Rectal smooth muscle tissue (tissue), 1 donor: ENCODE measurements at regions not wholly inside any gene's neighbourhood (a gene's known extent, or its start where the extent isn't known, plus 50 kb on each side); places are given as distances from the start of the nearest gene placed in this dataset.
"Not testable (repeated sequence)": the region's sequence is repeated elsewhere in the genome, so short reads cannot be mapped to it uniquely, and the experiment has no call there.

ENCODE experiments used
- H3K27ac ChIP-seq: one replicate; pipeline ENCODE4 v1.7.0; 2013; ENCODE audit warnings: low read depth, low read length, inconsistent platforms
- H3K27me3 ChIP-seq: one replicate; pipeline ENCODE4 v1.7.0; 2013; ENCODE audit warnings: low read length; ENCODE audit not compliant: control insufficient read depth, insufficient read depth
- H3K36me3 ChIP-seq: one replicate; pipeline ENCODE4 v1.7.0; 2013; ENCODE audit warnings: low read length; ENCODE audit not compliant: control insufficient read depth, insufficient read depth
- H3K4me1 ChIP-seq: one replicate; pipeline ENCODE4 v1.7.0; 2013; ENCODE audit warnings: low read length; ENCODE audit not compliant: control insufficient read depth, insufficient read depth
- H3K4me3 ChIP-seq: one replicate; pipeline ENCODE4 v1.7.0; 2013; ENCODE audit warnings: low read length
- H3K9ac ChIP-seq: one replicate; pipeline ENCODE4 v1.7.0; 2013; ENCODE audit warnings: low read length

- no peak overlapping the region for H3K27ac ChIP-seq
- no peaks in the 10 kb centered on the region for H3K36me3 ChIP-seq
- H3K27me3 ChIP-seq = no peaks in the 10 kb centered on the region
- no peak overlapping the region for H3K4me3 ChIP-seq
- H3K9ac ChIP-seq = no peak overlapping the region
- H3K4me1 ChIP-seq = no peaks in the 10 kb centered on the region
Measured at GRCh38 chrX:115957862-115958490, 212.6 kb upstream of the AGTR2 start.

DNA sequence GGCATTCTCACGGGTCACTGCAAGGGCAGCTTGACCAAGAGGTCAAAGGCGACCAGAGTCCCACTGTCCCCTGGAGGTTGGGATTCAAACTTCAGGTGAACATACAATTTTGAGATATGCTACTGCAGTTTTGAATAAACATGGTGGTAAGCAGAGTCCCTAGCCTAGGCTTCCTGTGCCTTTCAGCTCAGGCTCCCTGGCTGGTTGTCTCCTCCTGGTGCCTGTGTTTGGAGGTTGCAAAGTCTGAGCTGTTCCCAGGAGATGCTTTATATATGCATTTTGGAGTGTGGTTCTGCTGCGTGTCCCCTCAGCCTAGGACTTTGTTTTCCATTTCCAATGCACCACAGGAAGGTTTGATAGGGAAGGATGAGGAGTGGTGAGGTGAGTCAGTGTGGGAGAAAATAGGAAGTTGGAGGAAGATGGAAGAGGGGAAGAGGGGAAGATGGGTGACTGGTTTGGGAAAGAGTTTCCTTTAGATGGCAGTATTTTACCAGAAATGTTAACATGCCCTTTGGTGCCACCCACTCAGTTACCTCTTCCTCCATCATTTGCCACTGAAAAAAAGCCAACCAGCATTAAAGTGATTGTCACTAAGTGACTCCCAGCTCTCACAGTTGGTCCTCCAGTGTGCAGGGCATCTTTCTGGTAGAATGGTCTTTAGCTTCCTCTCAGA, 211.7 kb upstream of the AGTR2 start:
- no peak overlapping the region for H3K27ac ChIP-seq
- H3K36me3 ChIP-seq = no peaks in the 10 kb centered on the region
- no peak overlapping the region for H3K9ac ChIP-seq
- no peaks in the 10 kb centered on the region for H3K27me3 ChIP-seq
- H3K4me3 ChIP-seq = no peak overlapping the region
- no peaks in the 10 kb centered on the region for H3K4me1 ChIP-seq

GRCh38 chrX:115960440-115961084, 210.0 kb upstream of the AGTR2 start:
- Histone ChIP-seq H3K27me3 (no peaks in the 10 kb centered on the region), H3K4me3 (no peak overlapping the region), H3K4me1 (no peaks in the 10 kb centered on the region), H3K36me3 (no peaks in the 10 kb centered on the region), H3K9ac (no peak overlapping the region), H3K27ac (no peak overlapping the region)

- peak overlapping the region; percentile 78 for H3K27ac ChIP-seq
- H3K36me3 ChIP-seq = no peaks in the 10 kb centered on the region
- H3K27me3 ChIP-seq = peaks cover 6% of the 10 kb centered on the region
- H3K4me1 ChIP-seq = no peaks in the 10 kb centered on the region
- H3K4me3 ChIP-seq = peak overlapping the region; percentile 30
- H3K9ac ChIP-seq = no peak overlapping the region
Measured at GRCh38 chrX:115966920-115967319, 203.6 kb upstream of the AGTR2 start.

GRCh38 chrX:115968436-115969252, 201.9 kb upstream of the AGTR2 start:
- Histone ChIP-seq H3K4me3 (peak overlapping the region; percentile 77), H3K4me1 (peaks cover 7% of the 10 kb centered on the region), H3K36me3 (no peaks in the 10 kb centered on the region), H3K27ac (peak overlapping the region; percentile 78), H3K9ac (peak overlapping the region; percentile 32), H3K27me3 (peaks cover 6% of the 10 kb centered on the region)

- Histone ChIP-seq H3K27ac (no peak overlapping the region), H3K4me1 (peaks cover 7% of the 10 kb centered on the region), H3K9ac (no peak overlapping the region), H3K27me3 (peaks cover 6% of the 10 kb centered on the region), H3K4me3 (no peak overlapping the region), H3K36me3 (no peaks in the 10 kb centered on the region)
Measured at GRCh38 chrX:115970718-115971117, 199.8 kb upstream of the AGTR2 start.

DNA sequence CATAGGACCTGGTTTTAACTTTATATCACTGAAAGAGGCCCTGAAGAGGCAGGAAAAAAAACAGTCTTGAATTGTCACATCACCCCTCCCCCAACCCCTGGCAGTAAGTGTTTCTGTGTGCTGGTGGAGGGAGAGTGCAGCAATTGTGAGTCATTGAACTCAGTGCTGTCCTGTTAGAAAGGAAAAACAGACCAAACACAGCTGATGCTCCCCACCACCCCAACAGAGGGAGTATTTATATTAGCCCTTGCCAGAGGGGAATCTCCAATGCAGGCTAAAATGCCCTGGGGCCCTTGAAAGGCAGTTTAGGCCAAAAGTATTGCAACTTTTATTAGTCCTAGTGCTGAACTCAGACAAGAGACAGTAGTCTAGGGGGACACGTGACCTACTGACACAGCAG, 197.8 kb upstream of the AGTR2 start:
- Histone ChIP-seq H3K4me1 (peaks cover 7% of the 10 kb centered on the region), H3K9ac (no peak overlapping the region), H3K27ac (no peak overlapping the region), H3K4me3 (no peak overlapping the region), H3K27me3 (peaks cover 2% of the 10 kb centered on the region), H3K36me3 (no peaks in the 10 kb centered on the region)

DNA sequence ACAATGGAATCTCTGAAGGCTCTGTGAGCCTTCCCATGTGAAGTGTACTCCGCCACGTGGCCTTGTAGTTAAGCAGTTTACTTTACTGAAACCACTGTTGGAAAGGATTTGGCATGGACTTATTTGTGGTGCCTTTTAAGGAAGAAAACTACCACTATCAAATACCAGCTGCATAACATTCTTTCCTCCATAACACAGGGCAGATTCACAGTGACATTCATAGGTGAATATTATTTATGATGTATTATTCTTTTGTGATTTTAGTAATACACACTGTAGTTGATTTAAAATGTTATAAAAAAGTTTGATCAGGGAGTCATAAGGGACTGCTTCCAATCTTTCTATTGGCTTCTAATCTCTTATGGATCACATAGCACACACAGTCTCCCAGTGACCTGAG, 192.5 kb upstream of the AGTR2 start:
- H3K36me3 ChIP-seq = no peaks in the 10 kb centered on the region
- peak overlapping the region; percentile 29 for H3K27ac ChIP-seq
- no peak overlapping the region for H3K9ac ChIP-seq
- H3K4me1 ChIP-seq = peaks cover 3% of the 10 kb centered on the region
- H3K27me3 ChIP-seq = no peaks in the 10 kb centered on the region
- H3K4me3 ChIP-seq = no peak overlapping the region

DNA sequence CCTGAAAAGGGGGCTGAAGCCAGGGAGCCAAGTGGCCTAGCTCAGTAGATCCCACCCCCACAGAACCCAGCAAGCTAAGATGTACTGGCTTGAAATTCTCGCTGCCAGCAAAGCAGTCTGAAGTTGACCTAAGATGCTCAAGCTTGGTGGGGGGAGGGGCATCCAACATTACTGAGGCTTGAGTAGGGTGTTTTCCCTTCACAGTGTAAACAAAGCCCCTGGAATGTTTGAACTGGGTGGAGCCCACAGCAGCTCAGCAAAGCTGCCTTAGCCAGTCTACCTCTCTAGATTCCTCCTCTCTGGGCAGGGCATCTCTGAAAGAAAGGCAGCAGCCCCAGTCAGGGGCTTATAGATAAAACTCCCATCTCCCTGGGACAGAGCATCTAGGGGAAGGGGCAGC, 187.4 kb upstream of the AGTR2 start:
- H3K4me1 ChIP-seq, H3K9ac ChIP-seq, H3K4me3 ChIP-seq, H3K27ac ChIP-seq, H3K36me3 ChIP-seq, H3K27me3 ChIP-seq: not testable (repeated sequence)

DNA sequence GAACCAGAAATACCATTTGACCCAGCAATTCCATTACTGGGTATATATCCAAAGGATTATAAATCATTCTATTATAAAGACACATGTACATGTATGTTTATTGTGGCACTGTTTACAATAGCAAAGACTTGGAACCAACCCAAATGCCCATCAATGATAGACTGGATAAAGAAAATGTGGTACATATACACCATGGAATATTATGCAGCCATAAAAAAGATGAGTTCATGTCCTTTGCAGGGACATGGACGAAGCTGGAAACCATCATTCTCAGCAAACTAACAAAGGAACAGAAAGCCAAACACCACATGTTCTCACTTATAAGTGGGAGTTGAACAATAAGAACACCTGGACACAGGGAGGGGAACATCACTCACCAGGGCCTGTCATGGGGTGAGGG, 183.1 kb upstream of the AGTR2 start:
- not testable (repeated sequence) for H3K4me3 ChIP-seq, H3K27ac ChIP-seq, H3K36me3 ChIP-seq, H3K9ac ChIP-seq, H3K27me3 ChIP-seq, H3K4me1 ChIP-seq

- no peak overlapping the region for H3K9ac ChIP-seq
- H3K4me1 ChIP-seq = no peaks in the 10 kb centered on the region
- H3K27me3 ChIP-seq = no peaks in the 10 kb centered on the region
- H3K27ac ChIP-seq = no peak overlapping the region
- no peak overlapping the region for H3K4me3 ChIP-seq
- no peaks in the 10 kb centered on the region for H3K36me3 ChIP-seq
Measured at GRCh38 chrX:115988825-115989224, 181.7 kb upstream of the AGTR2 start.

DNA sequence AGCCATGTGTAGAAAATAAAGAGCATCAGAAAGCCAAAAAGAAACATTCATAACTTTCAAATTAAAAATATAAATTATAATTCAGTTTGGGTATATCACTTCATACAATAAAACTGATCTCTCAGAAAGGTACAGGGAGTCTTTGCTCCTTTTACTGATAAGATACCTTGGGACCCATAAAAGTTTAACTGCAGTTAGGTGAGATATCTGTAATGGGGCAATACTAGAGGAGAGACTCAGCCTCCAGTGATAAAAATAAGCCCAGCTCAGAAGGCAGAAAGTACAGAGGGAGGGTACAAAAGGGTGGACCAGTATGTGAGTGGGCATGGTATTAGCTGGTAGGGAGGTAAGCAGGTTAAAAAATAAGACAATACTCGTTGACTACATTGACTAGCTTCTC, 180.9 kb upstream of the AGTR2 start:
- Histone ChIP-seq H3K9ac (no peak overlapping the region), H3K27ac (no peak overlapping the region), H3K36me3 (no peaks in the 10 kb centered on the region), H3K4me1 (no peaks in the 10 kb centered on the region), H3K4me3 (no peak overlapping the region), H3K27me3 (peaks cover 3% of the 10 kb centered on the region)
